ENCODE measurements at regions not wholly inside any gene's neighbourhood (a gene's known extent, or its start where the extent isn't known, plus 50 kb on each side); places are given as distances from the start of the nearest gene placed in this dataset.

- no peak for ATAC-seq
- no peak for TF ChIP-seq SNAI2 (CRISPR knock-in tag; IDR thresholded peaks at IDR 0.05)
- TF ChIP-seq RARB (CRISPR knock-in tag; IDR thresholded peaks at IDR 0.05) = no peak
- TF ChIP-seq ZFP3 (CRISPR knock-in tag; IDR thresholded peaks at IDR 0.05) = no peak
- no peak for TF ChIP-seq ZFP30 (CRISPR knock-in tag; IDR thresholded peaks at IDR 0.05)
- 0 out of 2 replicates have a peak, but pooled peaks have one; percentile 18 for TF ChIP-seq ISL1 (CRISPR knock-in tag; IDR thresholded peaks at IDR 0.05)
- no peak for TF ChIP-seq ZNF70 (CRISPR knock-in tag; IDR thresholded peaks at IDR 0.05)
- no peak for TF ChIP-seq GLIS3 (CRISPR knock-in tag; IDR thresholded peaks at IDR 0.05)
These were observed 806.9 kb downstream of the DNAJB9 start for GRCh38 chr7:109376576-109376975.

GRCh38 chr7:109377076-109377884 is 807.6 kb downstream of the DNAJB9 start:
- TF ChIP-seq ARNTL (CRISPR knock-in tag; IDR thresholded peaks at IDR 0.05; ENCODE audit: borderline replicate concordance, low read depth) (no peak), ZC3H10 (CRISPR knock-in tag; IDR thresholded peaks at IDR 0.05) (no peak), ESRRG (CRISPR knock-in tag; IDR thresholded peaks at IDR 0.05) (no peak), RARB (CRISPR knock-in tag; IDR thresholded peaks at IDR 0.05) (no peak), TCF4 (CRISPR knock-in tag; IDR thresholded peaks at IDR 0.05; ENCODE audit: borderline replicate concordance) (no peak), PPARA (CRISPR knock-in tag; IDR thresholded peaks at IDR 0.05; ENCODE audit: borderline replicate concordance) (no peak)
- ATAC-seq = no peak

- no peak for ATAC-seq
- TF ChIP-seq PPARA (CRISPR knock-in tag; IDR thresholded peaks at IDR 0.05; ENCODE audit: borderline replicate concordance) (no peak), ZFP3 (CRISPR knock-in tag; IDR thresholded peaks at IDR 0.05) (no peak), PATZ1 (CRISPR knock-in tag; IDR thresholded peaks at IDR 0.05; ENCODE audit: borderline replicate concordance) (no peak), TOX (CRISPR knock-in tag; IDR thresholded peaks at IDR 0.05; ENCODE audit: borderline replicate concordance) (no peak), CREB5 (CRISPR knock-in tag; IDR thresholded peaks at IDR 0.05; ENCODE audit: low read depth) (no peak), ZC3H10 (CRISPR knock-in tag; IDR thresholded peaks at IDR 0.05) (no peak), ESRRG (CRISPR knock-in tag; IDR thresholded peaks at IDR 0.05) (no peak), CSDC2 (CRISPR knock-in tag; IDR thresholded peaks at IDR 0.05) (no peak), ZNF565 (CRISPR knock-in tag; conservative IDR thresholded peaks at IDR 0.05; ENCODE audit: low read depth) (no peak), CSRNP3 (CRISPR knock-in tag; IDR thresholded peaks at IDR 0.05) (no peak), ZNF8 (CRISPR knock-in tag; IDR thresholded peaks at IDR 0.05) (no peak), ISL1 (CRISPR knock-in tag; IDR thresholded peaks at IDR 0.05) (no peak), POU6F1 (CRISPR knock-in tag; IDR thresholded peaks at IDR 0.05; ENCODE audit: borderline replicate concordance, low read depth) (no peak), SNAI2 (CRISPR knock-in tag; IDR thresholded peaks at IDR 0.05) (no peak), TCF4 (CRISPR knock-in tag; IDR thresholded peaks at IDR 0.05; ENCODE audit: borderline replicate concordance) (no peak), GLIS3 (CRISPR knock-in tag; IDR thresholded peaks at IDR 0.05) (no peak), TSHZ2 (CRISPR knock-in tag; IDR thresholded peaks at IDR 0.05) (no peak), OSR1 (CRISPR knock-in tag; IDR thresholded peaks at IDR 0.05) (no peak)
These were observed 817.3 kb downstream of the DNAJB9 start for GRCh38 chr7:109386959-109387358.

All from SK-N-SH treated with all-trans-retinoic acid at 6 μM for 48 hours (cell line).